HG03469 (cell line): ENCODE measurements at regions not wholly inside any gene's neighbourhood (a gene's known extent, or its start where the extent isn't known, plus 50 kb on each side); places are given as distances from the start of the nearest gene placed in this dataset.
"Not testable (repeated sequence)": the region's sequence is repeated elsewhere in the genome, so short reads cannot be mapped to it uniquely, and the experiment has no call there.

ENCODE experiments used
- ATAC-seq: cut with Tn5 transposase; IDR thresholded peaks from one replicate; pipeline ENCODE4 v1.9.1; 2021; ENCODE audit warnings: mild to moderate bottlenecking, moderate library complexity, moderate number of reproducible peaks; ENCODE audit not compliant: unreplicated experiment

- ATAC-seq, result no peak
Measured at GRCh38 chr12:75766263-75767160, 255.1 kb upstream of the KRR1 start.

- no peak for ATAC-seq
Measured at GRCh38 chr12:75765170-75766059, 254.0 kb upstream of the KRR1 start.

GRCh38 chr12:75764091-75764841 is 252.9 kb upstream of the KRR1 start:
- ATAC-seq, result no peak

GRCh38 chr12:75760573-75761294 is 249.3 kb upstream of the KRR1 start:
- no peak for ATAC-seq

- ATAC-seq, result no peak
Measured at GRCh38 chr12:75759842-75760572, 248.6 kb upstream of the KRR1 start.

- no peak for ATAC-seq
Measured at GRCh38 chr12:75759196-75759595, 247.8 kb upstream of the KRR1 start.

- ATAC-seq, result no peak
Measured at GRCh38 chr12:75756771-75757170, 245.4 kb upstream of the KRR1 start.

GRCh38 chr12:75756111-75756510 is 244.7 kb upstream of the KRR1 start:
- ATAC-seq, result no peak

- no peak for ATAC-seq
Measured at GRCh38 chr12:75754698-75755097, 243.3 kb upstream of the KRR1 start.

- ATAC-seq, result no peak
Measured at GRCh38 chr12:75754141-75754540, 242.7 kb upstream of the KRR1 start.

- ATAC-seq, result no peak
Measured at GRCh38 chr12:75751769-75752471, 240.5 kb upstream of the KRR1 start.

GRCh38 chr12:75750716-75751306 is 239.4 kb upstream of the KRR1 start:
- no peak for ATAC-seq

GRCh38 chr12:75748990-75749389 is 237.6 kb upstream of the KRR1 start:
- ATAC-seq, result not testable (repeated sequence)

GRCh38 chr12:75748136-75748535 is 236.7 kb upstream of the KRR1 start:
- no peak for ATAC-seq

GRCh38 chr12:75747572-75748021 is 236.2 kb upstream of the KRR1 start:
- ATAC-seq, result no peak

GRCh38 chr12:75746621-75747020 is 235.2 kb upstream of the KRR1 start:
- no peak for ATAC-seq

- no peak for ATAC-seq
Measured at GRCh38 chr12:75744607-75745256, 233.3 kb upstream of the KRR1 start.

- ATAC-seq, result no peak
Measured at GRCh38 chr12:75742961-75743360, 231.6 kb upstream of the KRR1 start.
